Epithelial cell of proximal tubule (primary cell): ENCODE measurements at regions not wholly inside any gene's neighbourhood (a gene's known extent, or its start where the extent isn't known, plus 50 kb on each side); places are given as distances from the start of the nearest gene placed in this dataset.

Source experiments
- DNase-seq: peaks from one replicate; pipeline ENCODE4 v3.0.0-alpha.2; 2011; ENCODE audit warnings: low read depth
- H3K4me3 ChIP-seq: 2 replicates; pipeline ENCODE4 v1.5.1; 2011; ENCODE audit warnings: low read depth, mild to moderate bottlenecking, low read length
- CTCF ChIP-seq: conservative IDR thresholded peaks from 2 replicates; pipeline ENCODE4 v1.5.1; 2012; ENCODE audit warnings: low read depth, mild to moderate bottlenecking, low read length

GRCh38 chr6:140909625-140910024 is 1223.1 kb upstream of the GJE1 start:
- TF ChIP-seq CTCF: no peak
- no peak overlapping the region for H3K4me3 ChIP-seq
- no peak for DNase-seq

GRCh38 chr6:140909156-140909555 is 1223.6 kb upstream of the GJE1 start:
- TF ChIP-seq CTCF: no peak
- no peak for DNase-seq
- H3K4me3 ChIP-seq: no peak overlapping the region

GRCh38 chr6:140908505-140908904 is 1224.2 kb upstream of the GJE1 start:
- no peak for TF ChIP-seq CTCF
- H3K4me3 ChIP-seq: no peak overlapping the region
- DNase-seq: no peak

- no peak for TF ChIP-seq CTCF
- H3K4me3 ChIP-seq: no peak overlapping the region
- no peak for DNase-seq
Measured at GRCh38 chr6:140907235-140907634, 1225.5 kb upstream of the GJE1 start.

GRCh38 chr6:140905724-140906123 is 1227.0 kb upstream of the GJE1 start:
- H3K4me3 ChIP-seq: no peak overlapping the region
- DNase-seq: no peak
- no peak for TF ChIP-seq CTCF

- DNase-seq: no peak
- H3K4me3 ChIP-seq: no peak overlapping the region
- TF ChIP-seq CTCF: no peak
Measured at GRCh38 chr6:140905050-140905449, 1227.7 kb upstream of the GJE1 start.

- H3K4me3 ChIP-seq: no peak overlapping the region
- no peak for DNase-seq
- no peak for TF ChIP-seq CTCF
Measured at GRCh38 chr6:140897804-140898573, 1234.7 kb upstream of the GJE1 start.
